ENCODE measurements at regions not wholly inside any gene's neighbourhood (a gene's known extent, or its start where the extent isn't known, plus 50 kb on each side); places are given as distances from the start of the nearest gene placed in this dataset.
A peak's percentile ranks its signal among the peaks of the same experiment; 100 is the strongest.

GRCh38 chr13:47687577-47687976, 313.5 kb downstream of the SUCLA2 start:
- TF ChIP-seq GATA3 (IDR thresholded peaks at IDR 0.05; ENCODE audit: low read depth, low read length) = no peak
- TF ChIP-seq GATA2 (IDR thresholded peaks at IDR 0.05; ENCODE audit: low read depth, low read length) = no peak

DNA sequence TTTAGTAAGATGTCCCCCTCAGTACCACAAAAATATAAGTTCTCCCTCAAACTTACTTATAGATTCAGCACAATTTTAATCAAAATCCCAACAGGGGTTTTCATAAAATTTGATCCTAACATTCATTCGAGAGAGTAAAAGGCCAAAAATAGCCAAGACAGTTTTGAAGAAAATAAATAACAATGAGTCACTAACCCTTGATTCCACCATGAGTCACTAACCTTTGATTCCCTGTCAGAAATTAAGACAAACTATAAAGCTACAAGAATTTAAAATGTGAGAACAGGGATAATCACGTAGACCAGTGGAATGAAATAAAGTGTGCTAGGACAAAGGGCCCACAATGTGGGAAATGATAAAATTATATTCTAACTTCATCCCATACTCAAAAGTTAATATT, 320.3 kb downstream of the SUCLA2 start:
- TF ChIP-seq GATA3 (IDR thresholded peaks at IDR 0.05; ENCODE audit: low read depth, low read length) = no peak
- no peak for TF ChIP-seq GATA2 (IDR thresholded peaks at IDR 0.05; ENCODE audit: low read depth, low read length)

GRCh38 chr13:47679401-47679800, 321.7 kb downstream of the SUCLA2 start:
- TF ChIP-seq GATA3 (IDR thresholded peaks at IDR 0.05; ENCODE audit: low read depth, low read length) = no peak
- TF ChIP-seq GATA2 (IDR thresholded peaks at IDR 0.05; ENCODE audit: low read depth, low read length) = no peak

- no peak for TF ChIP-seq GATA2 (IDR thresholded peaks at IDR 0.05; ENCODE audit: low read depth, low read length)
- no peak for TF ChIP-seq GATA3 (IDR thresholded peaks at IDR 0.05; ENCODE audit: low read depth, low read length)
Observed at GRCh38 chr13:47678201-47678968, 322.7 kb downstream of the SUCLA2 start.

DNA sequence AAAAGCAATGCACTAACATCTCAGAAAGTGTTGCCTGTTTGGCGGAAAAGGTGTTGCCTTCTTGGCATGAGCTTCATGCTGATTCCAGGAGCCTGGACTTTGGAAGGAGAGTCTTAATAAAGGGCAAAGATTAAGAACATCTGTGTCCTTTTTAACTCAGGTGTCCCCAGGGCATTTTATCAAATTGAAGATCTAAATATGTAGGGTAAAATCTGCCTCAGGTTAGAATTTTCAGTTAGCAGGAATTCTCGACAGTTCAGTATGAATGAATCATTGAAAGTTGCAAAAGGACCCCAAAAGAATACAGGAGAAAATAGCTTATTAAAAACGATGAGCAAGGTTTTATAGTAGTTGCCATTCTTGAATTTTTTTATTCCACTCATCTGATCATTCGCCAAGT, 325.2 kb downstream of the SUCLA2 start:
- TF ChIP-seq GATA2 (IDR thresholded peaks at IDR 0.05; ENCODE audit: low read depth, low read length) = no peak
- TF ChIP-seq GATA3 (IDR thresholded peaks at IDR 0.05; ENCODE audit: low read depth, low read length) = no peak

DNA sequence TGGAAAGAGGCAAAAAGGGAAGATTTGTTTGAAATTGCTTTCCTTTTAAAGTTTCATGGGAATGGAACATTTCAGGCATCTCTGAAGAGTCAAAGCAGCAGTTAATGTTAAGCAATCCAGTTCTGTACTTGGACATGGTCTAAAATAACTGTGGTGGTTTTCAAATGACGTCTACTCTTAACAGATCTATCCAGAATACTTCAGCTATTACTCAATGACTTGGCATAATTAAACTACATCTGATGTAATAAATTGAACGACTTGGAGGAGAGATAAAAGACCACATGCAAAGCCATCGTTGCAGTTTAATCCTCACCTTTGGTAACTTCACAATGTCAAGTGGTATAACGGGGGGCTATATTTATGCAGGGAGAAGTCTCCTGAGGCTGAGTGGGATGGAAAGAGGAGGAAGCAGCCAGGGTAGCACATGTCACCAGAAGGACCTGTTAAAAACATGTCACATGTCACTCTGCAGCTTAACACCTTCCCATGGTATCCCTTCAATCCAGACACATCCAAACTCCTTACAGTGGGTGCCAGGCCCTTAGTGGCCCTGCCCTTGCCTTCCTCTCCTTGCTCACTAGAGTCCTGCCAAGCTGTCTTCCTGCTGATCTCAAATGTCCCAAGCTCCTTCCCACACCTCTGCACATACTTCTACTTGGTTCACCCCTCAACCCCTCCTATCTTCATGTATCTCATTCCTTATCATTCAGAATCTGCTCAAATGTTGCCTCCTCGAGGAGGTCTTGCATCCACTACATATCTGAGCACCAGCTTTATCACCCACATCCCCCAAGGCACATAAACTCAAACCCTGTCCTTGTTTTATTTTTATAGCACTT, 327.8 kb downstream of the SUCLA2 start:
- TF ChIP-seq GATA2 (IDR thresholded peaks at IDR 0.05; ENCODE audit: low read depth, low read length) (peak; percentile 48), GATA3 (IDR thresholded peaks at IDR 0.05; ENCODE audit: low read depth, low read length) (no peak)

DNA sequence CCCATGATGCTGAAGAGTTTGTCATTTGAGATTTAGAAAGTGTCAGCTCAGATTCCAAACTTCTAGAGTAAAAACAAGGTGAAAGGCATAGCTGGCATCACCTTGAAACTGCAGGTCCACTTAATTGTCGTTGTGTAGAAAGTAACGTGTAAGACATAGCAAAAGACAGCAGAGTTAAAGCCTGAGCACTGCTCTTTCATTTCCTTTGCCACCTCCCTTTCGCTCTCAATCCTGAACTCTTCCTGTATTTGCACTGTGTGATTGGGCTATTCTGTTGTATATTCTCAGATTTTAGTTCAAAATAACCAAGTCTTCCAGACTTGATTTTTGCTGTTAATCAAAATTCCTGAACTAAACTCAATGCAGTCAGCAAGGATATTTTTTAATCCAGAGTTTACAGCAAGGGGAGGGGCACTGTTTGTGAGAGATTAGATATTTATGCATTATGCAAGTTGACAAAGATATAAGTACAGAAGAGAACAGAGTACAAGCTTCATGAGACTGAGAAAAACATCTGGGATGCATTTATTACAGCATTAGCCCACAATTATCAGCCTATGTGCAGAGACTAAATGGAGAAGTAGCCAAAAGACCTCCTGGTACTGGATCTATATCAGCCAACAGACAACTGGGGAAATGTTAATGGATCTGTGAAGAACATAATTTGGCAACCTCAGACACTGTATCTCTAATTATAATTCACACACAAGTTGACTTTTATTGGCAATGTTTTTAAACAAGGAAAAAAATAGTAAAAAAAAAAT, 328.6 kb downstream of the SUCLA2 start:
- TF ChIP-seq GATA3 (IDR thresholded peaks at IDR 0.05; ENCODE audit: low read depth, low read length) (no peak), GATA2 (IDR thresholded peaks at IDR 0.05; ENCODE audit: low read depth, low read length) (peak; percentile 43; the same call in 1 of the 2 replicates)

DNA sequence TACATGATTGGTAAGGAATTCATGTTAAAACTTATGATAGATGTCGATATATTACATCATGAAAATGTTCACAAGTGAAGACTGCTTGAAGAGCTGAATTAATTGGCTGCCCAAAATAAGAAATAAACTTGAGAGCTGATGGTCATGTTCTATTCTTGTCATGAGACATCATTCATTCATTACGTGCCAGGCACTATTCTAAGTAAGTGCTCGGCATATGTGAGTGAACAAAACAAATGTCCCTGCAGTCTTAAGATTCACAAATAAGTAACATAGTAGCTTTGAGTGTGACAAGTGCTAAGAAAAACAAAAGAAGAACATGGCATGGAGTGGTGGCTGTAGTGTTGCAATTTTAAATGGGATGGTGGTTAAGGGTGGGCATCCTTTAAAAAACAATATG, 329.3 kb downstream of the SUCLA2 start:
- TF ChIP-seq GATA2 (IDR thresholded peaks at IDR 0.05; ENCODE audit: low read depth, low read length) = no peak
- TF ChIP-seq GATA3 (IDR thresholded peaks at IDR 0.05; ENCODE audit: low read depth, low read length) = no peak

GRCh38 chr13:47665043-47665442, 336.0 kb downstream of the SUCLA2 start:
- TF ChIP-seq GATA2 (IDR thresholded peaks at IDR 0.05; ENCODE audit: low read depth, low read length) = no peak
- no peak for TF ChIP-seq GATA3 (IDR thresholded peaks at IDR 0.05; ENCODE audit: low read depth, low read length)

DNA sequence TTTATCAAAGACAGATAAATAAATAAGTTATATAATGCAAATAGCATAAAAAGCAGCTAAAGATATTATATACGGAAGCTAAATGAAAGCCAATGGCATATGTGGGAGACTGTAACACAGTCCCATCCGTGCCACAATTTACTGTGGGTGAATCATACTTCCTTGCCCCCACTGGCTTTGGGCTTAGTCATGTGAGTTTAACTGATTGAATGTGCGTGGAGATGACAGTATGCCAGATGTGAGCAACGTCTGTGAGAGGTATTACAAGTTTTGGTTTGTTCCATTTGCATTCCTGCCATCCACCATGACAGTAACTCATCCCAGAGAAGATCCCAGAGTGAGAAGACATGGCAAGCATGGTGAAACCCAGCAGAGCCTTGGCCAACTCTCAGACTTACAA, 340.0 kb downstream of the SUCLA2 start:
- TF ChIP-seq GATA3 (IDR thresholded peaks at IDR 0.05; ENCODE audit: low read depth, low read length) = no peak
- TF ChIP-seq GATA2 (IDR thresholded peaks at IDR 0.05; ENCODE audit: low read depth, low read length) = no peak

DNA sequence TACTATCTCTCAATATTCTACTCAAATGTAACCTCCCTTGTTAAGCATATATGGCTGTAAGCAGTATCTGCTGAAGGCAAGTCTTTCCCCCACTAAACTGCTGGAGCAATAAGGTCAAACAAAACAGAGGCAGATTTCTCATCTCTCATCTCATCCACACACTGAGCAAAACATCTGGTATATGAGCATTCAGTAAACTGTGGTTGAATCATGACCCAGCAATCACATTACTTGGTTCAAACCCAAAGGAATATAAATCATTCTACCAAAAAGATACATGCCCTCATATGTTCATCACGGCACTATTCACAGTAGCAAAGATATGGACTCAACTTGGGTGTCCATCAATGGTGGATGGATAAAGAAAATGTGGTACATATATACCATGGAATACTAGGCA, 344.4 kb downstream of the SUCLA2 start:
- no peak for TF ChIP-seq GATA2 (IDR thresholded peaks at IDR 0.05; ENCODE audit: low read depth, low read length)
- TF ChIP-seq GATA3 (IDR thresholded peaks at IDR 0.05; ENCODE audit: low read depth, low read length) = no peak

GRCh38 chr13:47650209-47650608, 350.9 kb downstream of the SUCLA2 start:
- TF ChIP-seq GATA2 (IDR thresholded peaks at IDR 0.05; ENCODE audit: low read depth, low read length) (no peak), GATA3 (IDR thresholded peaks at IDR 0.05; ENCODE audit: low read depth, low read length) (no peak)

- TF ChIP-seq GATA3 (IDR thresholded peaks at IDR 0.05; ENCODE audit: low read depth, low read length) (no peak), GATA2 (IDR thresholded peaks at IDR 0.05; ENCODE audit: low read depth, low read length) (no peak)
Observed at GRCh38 chr13:47647001-47647400, 354.1 kb downstream of the SUCLA2 start.

DNA sequence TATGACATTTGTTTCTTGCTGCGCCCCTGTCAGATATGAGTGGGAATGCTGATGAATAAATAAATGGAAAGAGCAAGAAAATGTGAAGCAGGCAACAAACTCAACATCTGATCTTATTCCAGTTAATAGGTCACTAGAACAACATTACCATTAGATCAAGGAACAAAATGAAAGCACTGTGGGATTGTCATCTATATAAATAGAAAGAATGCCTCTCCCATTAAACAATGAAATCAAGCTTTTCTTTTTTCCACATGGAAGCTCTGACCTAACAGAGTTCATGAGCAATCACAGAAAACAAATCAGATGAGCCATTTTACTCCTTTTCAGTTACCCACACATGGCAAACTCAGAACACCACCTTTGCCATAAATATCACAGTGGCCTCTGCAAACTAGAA, 354.8 kb downstream of the SUCLA2 start:
- TF ChIP-seq GATA2 (IDR thresholded peaks at IDR 0.05; ENCODE audit: low read depth, low read length) (no peak), GATA3 (IDR thresholded peaks at IDR 0.05; ENCODE audit: low read depth, low read length) (no peak)
